Astrocyte of the spinal cord (primary cell): ENCODE measurements at regions not wholly inside any gene's neighbourhood (a gene's known extent, or its start where the extent isn't known, plus 50 kb on each side); places are given as distances from the start of the nearest gene placed in this dataset.
"Not testable (repeated sequence)": the region's sequence is repeated elsewhere in the genome, so short reads cannot be mapped to it uniquely, and the experiment has no call there.

Experiments
- DNase-seq: peaks from one replicate; pipeline ENCODE4 v3.0.0; 2011; ENCODE audit warnings: low read depth, low spot score
- H3K4me3 ChIP-seq: 2 replicates; pipeline ENCODE4 v1.5.1; 2011; ENCODE audit warnings: low read depth, mild to moderate bottlenecking, low read length, moderate library complexity
- in situ Hi-C: cut with HindIII; loops from 2 replicates; pipeline ENCODE4 v1.10.0; 2017; ENCODE audit warnings: low sequenced_read_pairs
- TF ChIP-seq, protein P1 (sequence below): IDR thresholded peaks from 2 replicates; pipeline ENCODE4 v1.5.1; 2012; ENCODE audit warnings: low read depth, mild to moderate bottlenecking, low read length, inconsistent platforms

DNA sequence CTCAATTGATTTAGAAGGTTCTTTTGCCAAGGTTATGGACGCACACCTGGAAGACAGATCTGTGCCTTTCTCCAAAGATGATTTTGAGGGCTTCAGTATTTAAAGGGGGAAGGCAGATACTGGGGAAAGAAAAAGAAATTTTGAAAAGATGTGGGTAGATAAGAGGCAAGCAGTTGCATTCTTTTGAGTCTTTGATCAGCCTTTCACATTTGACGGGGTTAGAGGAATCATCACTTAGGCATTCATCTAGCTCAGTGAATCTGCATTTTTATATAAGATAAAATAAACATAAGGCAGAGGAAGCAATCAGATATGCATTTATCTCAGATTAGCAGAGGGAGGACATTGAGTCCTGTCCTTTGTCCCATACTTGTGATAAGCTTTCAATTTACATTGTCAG, 243.4 kb upstream of the RAI14 start:
- in situ Hi-C loops = no loop called here
- TF ChIP-seq, protein P1, sequence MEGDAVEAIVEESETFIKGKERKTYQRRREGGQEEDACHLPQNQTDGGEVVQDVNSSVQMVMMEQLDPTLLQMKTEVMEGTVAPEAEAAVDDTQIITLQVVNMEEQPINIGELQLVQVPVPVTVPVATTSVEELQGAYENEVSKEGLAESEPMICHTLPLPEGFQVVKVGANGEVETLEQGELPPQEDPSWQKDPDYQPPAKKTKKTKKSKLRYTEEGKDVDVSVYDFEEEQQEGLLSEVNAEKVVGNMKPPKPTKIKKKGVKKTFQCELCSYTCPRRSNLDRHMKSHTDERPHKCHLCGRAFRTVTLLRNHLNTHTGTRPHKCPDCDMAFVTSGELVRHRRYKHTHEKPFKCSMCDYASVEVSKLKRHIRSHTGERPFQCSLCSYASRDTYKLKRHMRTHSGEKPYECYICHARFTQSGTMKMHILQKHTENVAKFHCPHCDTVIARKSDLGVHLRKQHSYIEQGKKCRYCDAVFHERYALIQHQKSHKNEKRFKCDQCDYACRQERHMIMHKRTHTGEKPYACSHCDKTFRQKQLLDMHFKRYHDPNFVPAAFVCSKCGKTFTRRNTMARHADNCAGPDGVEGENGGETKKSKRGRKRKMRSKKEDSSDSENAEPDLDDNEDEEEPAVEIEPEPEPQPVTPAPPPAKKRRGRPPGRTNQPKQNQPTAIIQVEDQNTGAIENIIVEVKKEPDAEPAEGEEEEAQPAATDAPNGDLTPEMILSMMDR = no peak
- DNase-seq = peak; percentile 26

DNA sequence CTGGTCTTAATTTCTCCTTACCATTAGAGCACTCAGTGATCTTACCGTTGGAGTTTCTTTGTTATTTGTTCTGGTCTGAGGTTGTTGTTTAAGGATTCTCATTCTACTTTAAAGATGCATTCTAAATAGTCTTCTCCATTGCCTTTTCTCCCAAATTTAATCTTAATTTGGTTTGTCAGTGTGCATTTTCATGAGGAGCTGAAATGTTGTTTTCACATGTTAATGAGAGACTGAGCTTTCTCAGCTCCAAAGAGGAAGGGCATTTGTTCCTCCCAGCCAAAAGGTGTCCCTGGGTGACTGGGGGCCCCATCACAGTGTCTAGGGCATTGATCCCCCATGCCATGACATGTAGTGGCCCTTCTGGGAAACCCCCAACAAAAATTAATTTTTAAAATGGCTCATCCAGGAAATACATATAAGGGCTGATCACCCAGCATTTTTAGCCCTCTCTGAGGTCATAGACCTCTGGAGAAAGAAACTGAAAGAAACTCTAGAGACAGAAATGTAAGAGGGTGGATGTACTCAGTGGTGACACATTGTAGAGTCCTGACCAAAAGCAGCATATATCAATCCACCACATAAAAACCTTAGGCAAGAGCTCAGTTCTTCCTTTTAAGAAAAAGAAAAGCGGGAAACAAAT, 240.4 kb upstream of the RAI14 start:
- TF ChIP-seq, protein P1 = no peak
- in situ Hi-C loops = no loop called here
- peak; percentile 19 for DNase-seq
- H3K4me3 ChIP-seq = no peak overlapping the region

More for the DNA sequence above, 243.4 kb upstream of the RAI14 start:
- no peak overlapping the region for H3K4me3 ChIP-seq

DNA sequence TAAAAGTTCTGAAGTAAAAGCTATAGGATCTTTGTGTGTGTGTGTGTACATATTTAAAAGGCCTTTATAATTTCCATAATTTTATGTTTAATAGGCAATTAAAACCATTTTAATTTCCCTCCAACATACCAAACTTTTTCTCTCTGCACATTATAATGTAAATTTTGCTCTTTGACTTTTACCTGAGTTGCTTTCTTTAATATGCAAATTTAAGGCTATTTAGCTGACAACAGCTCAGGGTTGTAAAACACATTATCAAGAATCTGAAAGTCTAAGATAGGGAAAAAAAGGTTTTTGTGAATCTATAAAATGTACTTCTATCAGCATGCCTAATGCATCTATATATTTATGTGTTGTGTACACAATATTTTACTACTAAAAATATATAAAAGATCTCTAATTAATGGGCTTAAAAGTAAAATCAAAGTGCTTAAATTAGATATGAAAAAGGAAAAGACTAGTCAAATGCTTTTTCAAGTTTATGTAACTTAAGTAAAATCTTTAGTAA, 239.6 kb upstream of the RAI14 start:
- H3K4me3 ChIP-seq = no peak overlapping the region
- TF ChIP-seq, protein P1 = no peak
- no peak for DNase-seq
- in situ Hi-C loops = no loop called here

DNA sequence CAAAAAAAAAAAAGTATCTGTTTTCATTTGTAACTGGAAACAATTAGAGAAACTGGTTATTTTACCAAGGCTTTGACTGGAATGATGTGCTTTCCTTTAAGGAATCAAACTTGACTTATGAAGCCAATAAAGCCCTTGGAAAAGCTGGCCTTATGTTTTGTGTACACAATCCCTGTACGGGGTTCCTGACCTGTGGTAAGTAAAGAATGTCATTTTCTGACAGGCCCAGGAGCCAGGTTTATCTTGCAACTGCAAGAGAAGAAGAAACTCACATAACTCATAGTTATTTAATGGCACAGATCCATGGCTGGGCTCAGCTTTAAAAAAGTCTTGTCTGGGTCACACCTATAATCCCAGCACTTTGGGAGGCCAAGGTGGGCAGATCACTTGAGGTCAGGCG, 235.9 kb upstream of the RAI14 start:
- H3K4me3 ChIP-seq, in situ Hi-C loops, DNase-seq: not testable (repeated sequence)

DNA sequence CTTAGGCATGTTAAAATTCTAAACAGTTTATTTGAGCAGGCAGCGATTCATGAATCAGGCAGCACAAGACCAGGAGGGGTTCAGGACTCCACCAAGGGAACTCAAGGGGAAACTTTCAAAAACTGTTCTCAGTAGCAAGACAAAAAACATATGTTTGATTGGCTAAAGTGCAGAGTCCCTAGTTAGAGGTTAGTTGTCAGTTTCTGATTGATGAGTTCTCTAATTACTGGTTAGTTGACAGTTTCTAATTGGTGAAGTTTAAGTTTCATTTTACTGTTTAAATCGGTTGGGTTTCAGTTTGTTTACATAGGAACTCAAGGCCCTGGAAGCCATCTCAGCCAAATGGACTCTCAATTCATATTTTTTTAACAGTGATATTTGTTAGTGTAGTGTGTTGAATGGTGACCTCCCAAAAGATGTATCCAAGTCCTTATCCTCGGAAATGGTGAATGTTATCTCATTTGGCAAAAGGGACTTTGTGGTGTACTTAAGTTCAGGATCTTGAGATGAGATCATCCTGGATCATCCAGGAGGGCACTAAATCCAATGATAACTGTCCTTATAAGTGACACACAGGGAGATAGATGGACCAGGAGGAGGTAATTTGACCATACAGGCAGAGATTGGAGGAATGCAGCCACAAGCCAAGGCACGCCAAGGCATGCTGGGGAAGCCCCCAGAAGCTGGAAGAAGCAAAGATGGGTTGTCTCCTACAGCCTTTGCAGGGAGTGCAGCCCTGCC, 219.2 kb upstream of the RAI14 start:
- TF ChIP-seq, protein P1 = no peak
- in situ Hi-C loops = no loop called here
- H3K4me3 ChIP-seq = no peak overlapping the region
- no peak for DNase-seq

DNA sequence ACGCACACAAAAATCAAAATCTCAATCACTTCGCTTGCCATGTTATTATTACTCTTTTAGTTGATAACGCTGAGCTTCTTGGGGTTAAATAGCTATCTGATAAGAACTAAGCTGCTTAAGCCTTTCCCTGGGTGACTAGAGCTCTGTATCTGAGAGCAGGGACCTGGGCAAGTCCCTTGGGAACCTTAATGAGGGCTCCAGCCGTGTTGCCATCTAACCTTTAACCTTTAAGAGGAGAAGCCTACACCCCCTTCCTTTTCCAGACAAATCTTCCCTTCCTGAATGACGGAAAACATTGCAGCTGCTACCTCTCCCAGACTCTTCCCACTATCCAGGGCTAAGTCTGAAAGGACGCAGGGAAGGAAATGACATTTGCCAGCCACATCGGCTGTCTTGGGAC, 216.5 kb upstream of the RAI14 start:
- no peak for DNase-seq
- no peak overlapping the region for H3K4me3 ChIP-seq
- TF ChIP-seq, protein P1 = no peak
- in situ Hi-C loops = no loop called here

DNA sequence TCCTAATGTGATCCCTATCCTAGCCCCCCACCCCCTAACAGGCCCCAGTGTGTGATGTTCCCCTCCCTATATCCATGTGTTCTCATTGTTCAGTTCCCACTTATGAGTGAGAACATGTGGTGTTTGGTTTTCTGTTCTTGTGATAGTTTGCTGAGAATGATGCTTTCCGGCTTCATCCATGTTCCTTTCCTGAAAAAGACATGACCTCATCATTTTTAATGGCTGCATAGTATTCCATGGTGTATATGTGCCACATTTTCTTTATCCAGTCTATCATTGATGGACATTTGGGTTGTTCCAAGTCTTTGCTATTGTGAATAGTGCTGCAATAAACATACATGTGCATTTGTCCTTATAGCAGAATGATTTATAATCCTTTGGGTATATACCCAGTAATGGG, 214.4 kb upstream of the RAI14 start:
- DNase-seq, in situ Hi-C loops, H3K4me3 ChIP-seq: not testable (repeated sequence)
